NK-92 treated with Interleukin-12 subunit alpha and Interleukin-12 subunit beta, amount 100 ng/mL, for 24 hours (cell line): ENCODE measurements at regions not wholly inside any gene's neighbourhood (a gene's known extent, or its start where the extent isn't known, plus 50 kb on each side); places are given as distances from the start of the nearest gene placed in this dataset.
"Not testable (repeated sequence)": the region's sequence is repeated elsewhere in the genome, so short reads cannot be mapped to it uniquely, and the experiment has no call there.

Experiments used
- DNase-seq: peaks from one replicate; lab custom pipeline; 2025; lab: John Stamatoyannopoulos, UW

- DNase-seq = no peak
These were observed 324.2 kb downstream of the SEC16B start for GRCh38 chr1:177645491-177646190.

- no peak for DNase-seq
These were observed 329.2 kb downstream of the SEC16B start for GRCh38 chr1:177640687-177641086.

- not testable (repeated sequence) for DNase-seq
These were observed 335.7 kb downstream of the SEC16B start for GRCh38 chr1:177634151-177634550.

DNA sequence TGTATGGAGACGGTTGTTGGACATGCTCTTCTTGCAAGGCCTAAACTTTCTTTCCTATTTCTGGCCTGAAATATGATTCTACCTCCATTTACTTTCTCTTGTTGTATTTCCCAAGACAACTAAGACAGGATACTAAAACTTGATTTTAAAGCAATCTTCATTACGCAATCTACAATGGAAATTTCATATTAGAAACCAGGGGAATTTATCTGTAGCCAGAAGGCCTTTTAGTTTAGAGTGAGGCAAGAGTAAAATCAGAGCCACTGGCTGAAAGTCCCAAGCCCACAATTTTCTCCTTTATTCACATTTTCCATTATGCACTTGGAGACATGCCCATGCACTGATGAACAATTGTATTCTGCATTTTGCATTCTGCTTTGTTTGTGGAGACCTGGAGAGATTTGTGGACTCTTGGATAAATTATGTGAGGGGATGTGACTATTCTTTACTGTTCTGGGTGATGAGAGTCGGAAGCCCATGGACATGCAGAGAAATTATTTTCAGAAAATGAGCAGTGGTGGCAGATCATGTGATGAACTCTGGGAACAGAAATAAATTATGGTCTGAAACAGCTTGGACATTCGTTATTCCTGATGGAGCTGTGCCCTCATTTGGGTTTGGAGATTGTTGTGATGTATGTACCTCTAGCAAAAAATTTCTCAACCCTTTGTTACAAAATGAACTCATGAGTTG lies 336.8 kb downstream of the SEC16B start:
- DNase-seq = no peak

DNA sequence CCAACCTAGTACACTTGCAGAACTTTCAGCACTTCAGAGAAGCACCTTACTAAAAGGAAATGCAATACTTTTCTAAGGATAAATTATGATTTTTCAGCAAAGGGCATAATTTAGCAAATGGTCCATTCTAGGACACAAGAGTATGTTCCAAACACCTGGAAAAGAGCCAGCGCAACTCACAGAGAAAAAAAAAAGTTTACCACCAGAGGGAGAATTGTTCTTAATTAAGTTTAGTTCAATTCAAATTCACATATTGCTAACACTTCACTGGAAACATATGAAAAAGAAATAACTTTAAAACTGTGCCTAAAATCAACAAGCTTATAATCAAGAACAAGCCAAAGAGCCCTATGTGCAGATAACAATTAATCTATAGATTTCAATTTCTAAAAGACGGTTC lies 338.1 kb downstream of the SEC16B start:
- no peak for DNase-seq

DNA sequence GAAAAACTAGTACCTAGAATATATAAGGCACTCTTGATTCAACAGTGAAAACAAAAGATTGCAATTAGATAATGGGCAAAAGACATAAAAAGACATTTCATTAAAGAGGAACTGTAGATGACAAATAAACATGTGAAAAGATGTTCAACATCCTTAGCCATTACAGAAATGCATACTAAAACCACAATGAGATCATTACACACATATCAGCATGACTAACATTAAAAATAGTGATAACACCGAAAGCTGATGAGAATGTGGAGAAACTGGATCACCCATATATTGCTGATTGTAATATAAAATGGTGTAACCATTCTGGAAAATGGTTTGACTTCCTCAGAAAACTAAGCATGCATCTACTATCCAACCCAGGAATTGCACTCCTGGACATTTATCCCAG lies 340.3 kb downstream of the SEC16B start:
- DNase-seq = no peak

GRCh38 chr1:177627148-177627910 lies 342.5 kb downstream of the SEC16B start:
- no peak for DNase-seq

GRCh38 chr1:177620636-177621190 lies 349.1 kb downstream of the SEC16B start:
- DNase-seq = no peak

DNA sequence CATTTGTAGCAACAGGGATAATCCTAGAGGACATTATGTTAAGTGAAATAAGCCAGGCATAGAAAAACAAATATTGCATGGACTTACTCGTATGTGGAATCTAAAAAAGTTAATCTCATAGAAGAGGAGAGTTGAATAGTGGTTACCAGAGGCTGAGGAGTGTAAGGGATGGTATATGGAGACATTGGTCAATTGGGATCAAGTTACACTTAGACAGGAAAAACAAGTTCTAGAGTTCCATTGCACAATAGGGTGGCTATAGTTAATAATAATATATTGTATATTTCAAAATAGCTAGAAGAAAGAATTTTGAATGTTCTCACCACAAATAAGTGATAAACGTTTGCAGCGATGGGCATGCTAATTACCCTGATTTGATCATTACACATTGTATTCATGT lies 354.6 kb downstream of the SEC16B start:
- DNase-seq = no peak

GRCh38 chr1:177611402-177611801 lies 358.5 kb downstream of the SEC16B start:
- DNase-seq = no peak

- no peak for DNase-seq
These were observed 359.9 kb downstream of the SEC16B start for GRCh38 chr1:177609953-177610352.

DNA sequence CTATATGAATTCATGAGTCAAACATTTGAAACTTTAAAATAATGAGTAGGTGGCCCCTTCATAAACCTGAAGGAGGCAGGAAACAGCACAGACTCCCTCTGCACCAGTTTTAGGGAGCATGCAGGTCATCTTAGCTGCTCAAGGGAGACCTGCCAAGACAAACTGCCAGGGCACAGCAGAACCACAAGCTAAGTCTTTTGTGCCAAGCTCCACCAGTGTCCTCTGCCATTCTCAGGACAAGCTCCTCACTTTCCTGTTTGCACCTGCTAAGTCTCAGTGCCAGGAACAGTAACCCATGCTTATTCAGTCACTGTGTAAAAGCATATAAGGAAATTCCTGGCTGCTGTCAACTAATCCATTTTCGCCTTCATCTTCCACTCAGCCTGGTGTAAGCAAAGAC lies 368.9 kb downstream of the SEC16B start:
- no peak for DNase-seq

- no peak for DNase-seq
These were observed 369.5 kb downstream of the SEC16B start for GRCh38 chr1:177600321-177600720.

DNA sequence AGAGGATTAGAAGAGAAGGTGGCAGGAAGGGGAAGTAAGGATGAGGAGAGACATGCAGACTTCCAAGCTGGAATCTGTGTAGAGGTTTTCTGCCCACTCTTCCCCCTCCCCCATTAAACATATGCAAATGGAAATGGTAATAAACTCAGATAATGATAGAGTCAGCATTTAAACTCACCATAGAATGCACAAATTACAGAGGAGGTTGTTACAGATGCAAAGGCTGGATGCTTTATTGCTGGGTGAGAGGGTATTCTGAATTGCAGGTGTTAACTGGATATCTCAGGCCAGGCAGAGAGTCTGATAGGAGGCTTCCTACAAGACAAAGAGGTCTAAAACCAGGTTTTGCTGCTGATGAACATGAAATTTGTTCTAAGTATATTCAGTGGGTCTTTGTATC lies 372.5 kb downstream of the SEC16B start:
- DNase-seq = no peak

DNA sequence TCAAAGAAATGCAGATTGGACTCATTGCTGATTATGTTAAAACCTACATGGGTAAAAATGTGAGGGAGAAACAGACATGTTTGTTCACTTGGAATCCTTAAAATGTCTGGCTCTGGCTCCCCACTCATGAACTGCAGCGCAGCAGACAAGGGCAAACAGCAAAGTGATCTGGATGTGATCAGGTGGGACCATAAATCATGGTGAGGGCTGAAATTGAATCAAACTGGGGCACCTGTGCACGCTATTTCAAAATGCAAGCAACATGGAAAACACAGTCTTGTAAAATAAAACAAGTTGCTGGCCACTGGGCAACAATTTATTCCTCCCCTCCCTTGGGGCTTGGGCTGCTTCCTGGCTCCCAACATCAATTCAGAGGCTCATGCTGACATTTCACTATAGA lies 373.4 kb downstream of the SEC16B start:
- no peak for DNase-seq

- no peak for DNase-seq
These were observed 376.8 kb downstream of the SEC16B start for GRCh38 chr1:177593105-177593504.

DNA sequence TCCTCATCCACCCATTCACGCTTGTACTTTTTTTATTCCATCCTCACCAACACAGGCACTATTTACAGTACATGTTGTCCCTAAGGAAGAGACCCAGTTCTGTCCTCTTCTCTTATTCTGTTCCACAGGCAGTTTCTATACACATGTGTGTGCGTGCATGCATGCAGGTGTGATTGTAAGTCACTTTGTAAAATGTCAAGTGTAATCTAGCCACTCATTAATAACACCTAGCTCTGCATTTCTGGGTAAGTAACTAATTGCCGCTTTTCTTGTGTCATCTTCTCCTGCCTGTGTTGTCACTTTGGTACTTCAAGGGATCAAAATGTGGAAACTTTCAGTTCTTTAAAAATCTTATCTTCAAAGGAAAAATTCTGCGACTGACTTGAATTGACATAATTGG lies 377.2 kb downstream of the SEC16B start:
- DNase-seq = no peak

GRCh38 chr1:177591155-177591554 lies 378.7 kb downstream of the SEC16B start:
- DNase-seq = no peak

DNA sequence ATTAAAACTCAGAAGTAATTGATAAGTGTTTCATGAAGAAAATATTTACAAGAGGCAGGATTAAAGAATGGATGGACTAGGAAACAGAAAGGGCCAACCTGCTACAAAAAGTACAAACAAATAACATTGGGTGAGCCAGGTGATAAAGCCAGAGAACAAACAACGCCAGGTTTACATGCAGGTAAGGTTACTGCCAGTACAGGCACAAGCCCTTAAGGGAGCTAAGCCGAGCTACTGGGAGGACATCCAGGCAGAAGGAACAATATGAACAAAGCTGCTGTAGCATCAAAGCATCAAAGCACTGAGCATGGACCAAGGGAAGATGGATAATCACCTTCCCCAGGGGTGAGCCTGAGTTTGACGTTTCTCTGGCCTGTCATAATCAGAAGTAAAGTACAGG lies 380.7 kb downstream of the SEC16B start:
- DNase-seq = no peak

- no peak for DNase-seq
These were observed 383.4 kb downstream of the SEC16B start for GRCh38 chr1:177586429-177586828.

DNA sequence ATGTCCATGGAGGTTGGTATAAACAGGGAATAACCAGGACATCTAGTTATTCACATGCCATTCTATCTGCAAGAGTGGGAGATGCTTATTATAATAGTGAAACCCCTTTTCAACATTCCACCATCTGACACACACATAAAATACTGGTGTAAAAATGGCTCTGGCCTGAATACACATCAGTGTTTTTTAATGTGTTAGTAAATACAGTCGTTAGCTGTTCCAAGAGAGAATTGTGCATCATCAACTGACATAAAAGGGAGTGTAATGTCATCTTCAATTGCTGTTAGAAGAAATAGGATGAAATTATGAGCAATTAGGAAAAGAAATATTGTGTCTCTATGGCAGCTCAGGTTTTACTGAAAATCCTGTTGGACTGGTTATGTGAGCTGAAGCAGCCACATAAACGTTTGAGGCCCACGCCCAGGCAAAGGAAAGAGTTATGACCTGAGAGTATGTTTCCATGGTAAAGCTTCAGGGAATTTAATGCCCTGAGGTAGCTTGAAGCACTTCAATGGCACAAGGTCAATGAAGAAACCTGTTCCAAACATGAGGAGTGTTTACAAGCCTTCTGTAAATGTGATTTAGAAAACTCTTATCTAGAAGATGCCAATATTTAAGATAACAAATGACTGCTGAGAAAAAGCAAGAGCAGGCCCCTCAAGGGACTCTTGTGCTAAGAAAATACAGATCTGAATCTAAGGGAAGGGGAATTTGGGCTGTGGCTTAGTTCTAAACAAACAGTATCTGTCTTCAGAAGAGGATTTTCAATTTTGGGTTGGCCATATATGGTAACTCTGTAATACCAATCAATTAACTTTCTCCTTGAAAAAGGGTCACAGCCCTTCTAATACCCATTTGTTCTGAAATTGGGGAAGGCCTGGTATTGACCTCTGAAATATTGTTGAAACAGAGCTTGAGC lies 384.3 kb downstream of the SEC16B start:
- DNase-seq = no peak

- no peak for DNase-seq
These were observed 396.0 kb downstream of the SEC16B start for GRCh38 chr1:177573901-177574300.
